Thoracic aorta (tissue), 2 donors: ENCODE measurements at regions not wholly inside any gene's neighbourhood (a gene's known extent, or its start where the extent isn't known, plus 50 kb on each side); places are given as distances from the start of the nearest gene placed in this dataset.

ENCODE experiments used
- ATAC-seq: fragments of 150-250 bp; one replicate; pipeline ENCODE4 v1.8.0; 2017; ENCODE audit warnings: low read depth; ENCODE audit not compliant: insufficient number of reproducible peaks, low FRiP score
- DNase-seq: peaks from one replicate; pipeline ENCODE4 v3.0.0-alpha.2; 2020; ENCODE audit warnings: low spot score
- H3K27ac ChIP-seq, 2 donors: fragments of 200-600 bp; sonication (generic); 1 replicate in 1 of 2; 2 replicates in 1 of 2; pipeline ENCODE4 v1.5.1; 2016; ENCODE audit warnings: mild to moderate bottlenecking in 2 of 2, moderate library complexity in 2 of 2
- H3K27me3 ChIP-seq: fragments of 200-600 bp; sonication (generic); replicated peaks from 2 replicates; pipeline ENCODE4 v1.6.0; 2016; ENCODE audit warnings: mild to moderate bottlenecking; ENCODE audit not compliant: insufficient read depth
- H3K36me3 ChIP-seq: fragments of 200-600 bp; sonication (generic); one replicate; pipeline ENCODE4 v1.5.1; 2016
- H3K4me1 ChIP-seq, 2 donors: fragments of 200-600 bp; sonication (generic); 1 replicate in 1 of 2; 2 replicates in 1 of 2; pipeline versions ENCODE4 v1.5.1 to v1.6.0; 2016; ENCODE audit warnings: low read depth in 2 of 2, mild to moderate bottlenecking in 1 of 2; ENCODE audit not compliant: control insufficient read depth in 1 of 2
- H3K4me3 ChIP-seq: fragments of 200-600 bp; sonication (generic); 2 replicates; pipeline ENCODE4 v1.5.1; 2016; ENCODE audit warnings: mild to moderate bottlenecking
- H3K9me3 ChIP-seq: fragments of 200-600 bp; sonication (generic); 2 replicates; pipeline ENCODE4 v1.5.1; 2016
- TF ChIP-seq, protein P1 (sequence below): fragments of 200-600 bp; sonication (generic); IDR thresholded peaks from one replicate; pipeline ENCODE4 v1.5.1; 2019; ENCODE audit warnings: antibody characterized with exemption

- H3K4me3 ChIP-seq: no peak overlapping the region
- no peaks in the 10 kb centered on the region for H3K9me3 ChIP-seq
- ATAC-seq (no peak), DNase-seq (no peak)
- TF ChIP-seq, protein P1, sequence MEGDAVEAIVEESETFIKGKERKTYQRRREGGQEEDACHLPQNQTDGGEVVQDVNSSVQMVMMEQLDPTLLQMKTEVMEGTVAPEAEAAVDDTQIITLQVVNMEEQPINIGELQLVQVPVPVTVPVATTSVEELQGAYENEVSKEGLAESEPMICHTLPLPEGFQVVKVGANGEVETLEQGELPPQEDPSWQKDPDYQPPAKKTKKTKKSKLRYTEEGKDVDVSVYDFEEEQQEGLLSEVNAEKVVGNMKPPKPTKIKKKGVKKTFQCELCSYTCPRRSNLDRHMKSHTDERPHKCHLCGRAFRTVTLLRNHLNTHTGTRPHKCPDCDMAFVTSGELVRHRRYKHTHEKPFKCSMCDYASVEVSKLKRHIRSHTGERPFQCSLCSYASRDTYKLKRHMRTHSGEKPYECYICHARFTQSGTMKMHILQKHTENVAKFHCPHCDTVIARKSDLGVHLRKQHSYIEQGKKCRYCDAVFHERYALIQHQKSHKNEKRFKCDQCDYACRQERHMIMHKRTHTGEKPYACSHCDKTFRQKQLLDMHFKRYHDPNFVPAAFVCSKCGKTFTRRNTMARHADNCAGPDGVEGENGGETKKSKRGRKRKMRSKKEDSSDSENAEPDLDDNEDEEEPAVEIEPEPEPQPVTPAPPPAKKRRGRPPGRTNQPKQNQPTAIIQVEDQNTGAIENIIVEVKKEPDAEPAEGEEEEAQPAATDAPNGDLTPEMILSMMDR: no peak
- no peaks in the 10 kb centered on the region for H3K36me3 ChIP-seq
- no peak overlapping the region for H3K27ac ChIP-seq
- no peaks in the 10 kb centered on the region for H3K4me1 ChIP-seq
- H3K27me3 ChIP-seq: no peaks in the 10 kb centered on the region
These were observed 173.0 kb upstream of the ADCY1 start for GRCh38 chr7:45401155-45401554.

GRCh38 chr7:45401851-45402250, 172.3 kb upstream of the ADCY1 start:
- H3K36me3 ChIP-seq: no peaks in the 10 kb centered on the region
- ATAC-seq (no peak), DNase-seq (no peak)
- H3K4me1 ChIP-seq: no peaks in the 10 kb centered on the region
- H3K27ac ChIP-seq: no peak overlapping the region
- no peaks in the 10 kb centered on the region for H3K9me3 ChIP-seq
- TF ChIP-seq, protein P1: no peak
- no peak overlapping the region for H3K4me3 ChIP-seq
- H3K27me3 ChIP-seq: no peaks in the 10 kb centered on the region

- no peak overlapping the region for H3K4me3 ChIP-seq
- no peaks in the 10 kb centered on the region for H3K4me1 ChIP-seq
- H3K27me3 ChIP-seq: no peaks in the 10 kb centered on the region
- no peak for DNase-seq
- ATAC-seq: no peak
- H3K27ac ChIP-seq: no peak overlapping the region
- TF ChIP-seq, protein P1: no peak
- H3K9me3 ChIP-seq: no peaks in the 10 kb centered on the region
- H3K36me3 ChIP-seq: no peaks in the 10 kb centered on the region
These were observed 171.5 kb upstream of the ADCY1 start for GRCh38 chr7:45402480-45403218.

GRCh38 chr7:45404622-45405021, 169.5 kb upstream of the ADCY1 start:
- no peak for ATAC-seq
- no peak overlapping the region for H3K4me3 ChIP-seq
- H3K4me1 ChIP-seq: no peaks in the 10 kb centered on the region
- H3K27me3 ChIP-seq: no peaks in the 10 kb centered on the region
- H3K27ac ChIP-seq: no peak overlapping the region
- no peaks in the 10 kb centered on the region for H3K9me3 ChIP-seq
- no peak for DNase-seq
- no peaks in the 10 kb centered on the region for H3K36me3 ChIP-seq
- TF ChIP-seq, protein P1: no peak

DNA sequence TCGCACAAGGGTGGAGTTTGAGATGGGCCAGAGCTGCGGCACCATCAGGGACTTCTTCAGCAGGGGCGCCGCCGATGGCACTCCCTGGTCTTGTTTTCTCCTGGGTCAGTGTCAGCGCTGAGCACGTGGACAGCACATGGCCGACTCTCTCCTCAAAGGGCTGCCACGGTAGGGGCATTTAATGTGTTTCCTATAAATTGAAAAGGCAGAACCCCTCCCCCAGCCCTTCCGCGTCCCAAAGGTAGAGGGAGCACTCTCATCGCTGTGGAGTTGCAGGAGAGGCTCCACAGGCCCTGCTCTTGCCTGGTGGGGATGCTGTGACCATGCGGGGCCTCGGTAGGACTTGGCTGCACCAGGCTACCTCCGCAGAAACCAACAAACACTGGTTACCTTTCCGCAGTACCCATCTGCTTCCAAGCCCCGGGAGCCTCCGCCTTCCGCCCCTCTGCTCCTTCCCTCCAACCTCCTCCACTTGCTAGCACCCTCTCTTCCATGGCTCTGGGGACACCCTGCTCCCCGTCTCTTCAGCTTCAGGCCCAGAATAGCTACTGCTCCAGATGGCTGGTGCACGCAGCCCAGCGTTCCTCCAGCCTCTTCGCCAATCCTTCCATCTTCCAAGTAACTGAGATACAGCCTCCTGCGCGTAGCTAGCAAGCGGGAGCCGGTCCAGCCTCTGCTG, 166.3 kb upstream of the ADCY1 start:
- no peak for DNase-seq
- H3K27me3 ChIP-seq: no peaks in the 10 kb centered on the region
- TF ChIP-seq, protein P1: no peak
- no peaks in the 10 kb centered on the region for H3K36me3 ChIP-seq
- no peak for ATAC-seq
- H3K4me3 ChIP-seq: no peak overlapping the region
- H3K27ac ChIP-seq: no peak overlapping the region
- H3K4me1 ChIP-seq: no peaks in the 10 kb centered on the region
- no peaks in the 10 kb centered on the region for H3K9me3 ChIP-seq
